ENCODE measurements at regions not wholly inside any gene's neighbourhood (a gene's known extent, or its start where the extent isn't known, plus 50 kb on each side); places are given as distances from the start of the nearest gene placed in this dataset.

DNA sequence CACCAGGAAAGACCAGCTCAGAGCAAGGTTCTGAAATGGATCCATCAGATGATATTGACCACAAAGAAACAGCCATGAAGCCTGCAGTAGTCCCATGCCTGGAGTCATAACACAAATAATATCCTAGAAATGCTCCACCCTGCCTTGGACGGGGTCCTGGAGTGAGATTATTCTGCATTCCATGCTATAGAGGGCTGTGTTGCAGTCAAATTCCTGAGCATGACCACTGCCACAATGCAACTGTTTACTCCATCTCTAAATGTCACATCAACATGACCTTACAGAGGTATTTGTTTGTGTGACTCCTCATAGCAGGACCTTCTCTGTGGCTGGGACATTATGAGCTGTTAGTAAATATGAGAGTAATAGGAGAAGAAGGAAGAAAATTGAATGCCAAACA lies 257.5 kb upstream of the TCF21 start:
- DNase-seq (ENCODE audit: low read depth, low spot score), result no peak

DNA sequence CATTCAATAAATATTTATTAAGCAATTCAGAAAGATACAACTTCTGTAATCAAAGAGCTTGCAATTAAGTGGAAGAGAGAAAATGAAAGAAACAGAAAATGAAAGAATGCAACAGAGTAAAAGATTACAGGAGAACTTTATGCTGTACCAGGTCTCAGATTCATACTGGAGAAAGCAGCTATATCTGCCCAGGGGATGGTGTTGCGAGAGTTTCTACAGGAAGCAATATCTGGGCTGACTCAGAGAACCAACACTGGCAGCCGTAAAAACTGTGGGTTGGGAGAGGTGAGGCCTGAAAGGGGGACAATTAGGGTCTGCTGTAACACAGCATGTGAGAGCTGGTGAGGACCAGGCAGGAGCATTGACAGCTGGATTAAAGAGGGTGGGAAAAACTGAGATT lies 256.7 kb upstream of the TCF21 start:
- no peak for DNase-seq (ENCODE audit: low read depth, low spot score)

DNA sequence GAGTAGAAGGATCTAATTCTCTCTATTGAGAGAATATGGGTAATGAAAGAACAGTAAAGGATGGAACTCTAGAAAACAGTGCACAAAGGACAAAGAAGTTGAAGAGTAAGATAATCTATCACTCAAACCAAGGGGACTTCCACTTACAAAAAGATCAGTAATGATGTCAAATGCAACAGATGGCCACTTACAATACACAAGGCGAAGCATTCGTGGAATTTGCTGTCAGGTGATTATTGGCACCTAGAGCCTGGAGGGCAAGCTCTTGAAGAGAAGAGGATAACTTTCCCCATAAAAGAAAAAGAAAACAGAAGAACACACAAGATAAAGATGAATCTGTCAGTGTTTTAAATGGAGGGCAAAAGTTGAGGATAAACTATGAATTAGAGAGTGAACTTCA lies 256.0 kb upstream of the TCF21 start:
- DNase-seq (ENCODE audit: low read depth, low spot score), result no peak

DNA sequence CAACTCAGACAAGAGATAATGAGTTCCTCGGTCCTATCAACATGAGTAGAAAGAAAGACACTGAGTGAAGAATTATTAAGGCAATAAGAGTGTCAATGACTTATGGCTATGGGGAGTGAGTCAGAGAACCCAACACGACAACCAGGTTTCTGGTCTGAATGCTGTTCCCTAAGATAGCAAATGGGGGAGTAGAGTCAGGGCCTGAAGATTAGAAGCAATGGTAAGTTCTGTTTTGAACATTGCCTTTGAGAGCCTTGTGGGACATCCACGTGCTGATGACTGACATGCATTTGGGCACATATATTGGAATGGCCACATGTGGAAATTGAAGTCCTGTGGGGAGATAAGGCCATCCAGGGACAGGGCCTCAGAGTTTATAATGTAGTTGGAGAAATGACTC lies 254.4 kb upstream of the TCF21 start:
- no peak for DNase-seq (ENCODE audit: low read depth, low spot score)

DNA sequence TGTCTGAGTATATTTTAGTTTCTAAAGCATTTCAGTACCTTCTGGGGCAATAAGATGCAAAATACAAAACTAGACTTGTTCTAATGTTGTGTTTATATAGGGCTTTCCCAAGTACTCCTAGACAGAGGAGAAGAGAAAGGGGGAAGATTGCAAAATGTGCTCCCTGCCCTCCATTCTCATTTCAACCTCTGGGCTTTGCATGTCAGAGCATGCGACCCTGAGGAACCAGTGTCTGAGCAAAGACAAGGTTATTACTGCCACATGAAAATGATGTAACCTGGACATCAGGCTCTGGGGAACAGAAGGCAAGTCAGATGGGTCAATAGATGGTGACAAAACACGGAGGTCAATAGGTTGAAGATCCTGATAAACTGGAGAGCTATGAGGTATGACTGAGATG lies 253.5 kb upstream of the TCF21 start:
- no peak for DNase-seq (ENCODE audit: low read depth, low spot score)

DNA sequence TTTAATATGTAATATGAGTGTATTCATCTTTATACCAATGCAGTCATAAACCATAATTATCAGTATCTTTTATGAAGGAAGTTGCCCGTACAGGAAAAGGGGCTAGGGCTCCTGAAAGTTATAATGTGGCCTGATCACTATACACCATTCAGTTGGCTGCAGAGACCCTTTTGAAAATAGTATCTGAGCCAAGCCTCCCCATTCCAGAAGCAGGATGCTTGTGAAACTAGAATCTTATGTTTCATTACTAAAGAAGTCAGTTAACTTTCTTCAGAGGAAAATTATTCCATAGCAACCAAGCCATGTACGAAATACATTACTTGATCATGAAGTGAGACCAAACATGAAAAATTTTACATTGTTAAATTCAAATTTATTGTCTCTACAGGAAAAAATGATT lies 251.5 kb upstream of the TCF21 start:
- DNase-seq (ENCODE audit: low read depth, low spot score), result no peak

DNA sequence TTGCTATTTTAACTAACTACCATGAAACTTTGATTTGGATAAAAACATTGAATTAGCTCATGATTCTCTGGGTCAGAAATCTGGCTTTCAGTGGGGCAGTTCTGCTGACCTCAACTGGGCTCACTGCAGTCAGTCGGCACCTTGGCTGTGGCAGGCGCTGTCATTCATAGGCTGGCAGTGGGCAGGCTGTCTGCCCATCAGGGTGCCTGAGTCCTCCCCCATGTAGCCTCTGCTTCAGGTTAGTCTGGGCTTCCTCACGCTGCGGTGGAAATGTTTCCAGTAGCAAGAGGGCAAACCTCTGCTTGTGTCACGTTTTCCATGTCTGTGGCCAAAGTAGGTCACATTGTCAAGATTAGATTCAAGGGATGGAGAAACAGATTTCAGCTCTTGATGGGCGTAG lies 251.0 kb upstream of the TCF21 start:
- DNase-seq (ENCODE audit: low read depth, low spot score), result no peak

DNA sequence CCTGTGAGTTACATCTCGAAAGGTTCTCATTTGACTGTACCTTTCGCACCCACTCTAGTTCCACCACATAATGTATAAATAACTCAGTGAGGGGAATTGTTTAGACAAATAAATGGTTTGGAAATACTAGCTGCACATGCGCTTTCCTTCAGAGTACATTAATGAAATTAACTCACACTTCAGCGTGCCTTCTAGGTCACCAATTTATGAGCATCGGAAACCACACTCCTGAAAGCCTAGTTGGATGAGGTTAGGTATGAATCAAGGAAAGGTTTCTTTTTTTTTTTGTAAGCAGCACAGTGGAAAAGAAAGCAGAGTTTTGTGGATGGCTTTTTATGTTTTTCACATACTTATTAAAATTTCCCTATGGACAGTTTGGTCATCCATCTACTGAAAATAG lies 247.8 kb upstream of the TCF21 start:
- no peak for DNase-seq (ENCODE audit: low read depth, low spot score)

DNA sequence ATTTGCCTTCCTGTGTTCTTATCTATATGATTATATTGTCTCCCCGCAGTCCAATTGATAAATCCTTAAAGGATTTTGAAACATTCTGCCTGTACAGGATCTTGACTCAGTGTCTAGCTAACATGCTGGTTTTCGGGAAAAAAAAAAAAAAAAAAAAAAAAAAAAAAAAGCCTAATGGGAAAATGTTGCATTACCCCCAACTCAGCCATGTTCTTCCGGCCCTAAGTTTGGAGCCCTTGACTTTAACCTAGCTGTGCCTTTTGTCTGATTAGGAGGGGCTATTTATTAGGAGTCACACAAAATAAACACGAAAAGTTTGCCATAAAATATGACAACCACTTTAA lies 244.4 kb upstream of the TCF21 start:
- DNase-seq (ENCODE audit: low read depth, low spot score), result no peak

DNA sequence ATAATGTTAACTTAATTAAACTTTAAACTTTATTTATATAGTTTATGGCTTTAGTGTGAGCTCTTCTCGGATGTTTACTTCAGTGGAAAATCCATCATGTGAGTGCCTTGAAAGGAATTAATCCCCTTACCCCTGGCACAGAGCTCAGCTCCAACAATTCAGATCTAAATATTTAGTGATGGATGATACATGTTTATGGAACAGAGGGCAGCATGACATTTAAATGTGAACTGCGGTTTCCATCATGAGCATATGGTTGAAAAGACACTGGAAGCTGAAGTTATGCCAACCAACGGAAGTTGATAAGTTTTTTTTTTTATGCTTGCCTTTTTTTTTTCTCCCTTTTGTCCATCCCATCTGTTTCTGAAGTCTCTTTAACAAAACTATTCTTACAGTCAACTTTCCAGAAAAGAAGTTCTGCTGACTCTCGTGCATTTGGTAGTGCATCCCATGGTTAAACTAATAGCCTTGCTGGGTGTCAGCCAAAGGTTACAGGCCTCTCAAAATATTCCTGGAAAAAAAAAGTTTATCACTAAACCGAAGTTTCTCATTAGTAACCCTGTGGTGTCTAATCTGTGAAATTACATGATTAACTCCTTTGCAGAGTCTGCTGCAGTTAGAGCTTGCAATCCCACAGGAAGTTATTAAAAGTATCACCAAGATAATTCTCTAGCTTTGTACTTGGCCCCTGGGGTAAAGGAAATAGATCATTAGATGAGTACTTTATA lies 243.9 kb upstream of the TCF21 start:
- DNase-seq (ENCODE audit: low read depth, low spot score), result no peak

DNA sequence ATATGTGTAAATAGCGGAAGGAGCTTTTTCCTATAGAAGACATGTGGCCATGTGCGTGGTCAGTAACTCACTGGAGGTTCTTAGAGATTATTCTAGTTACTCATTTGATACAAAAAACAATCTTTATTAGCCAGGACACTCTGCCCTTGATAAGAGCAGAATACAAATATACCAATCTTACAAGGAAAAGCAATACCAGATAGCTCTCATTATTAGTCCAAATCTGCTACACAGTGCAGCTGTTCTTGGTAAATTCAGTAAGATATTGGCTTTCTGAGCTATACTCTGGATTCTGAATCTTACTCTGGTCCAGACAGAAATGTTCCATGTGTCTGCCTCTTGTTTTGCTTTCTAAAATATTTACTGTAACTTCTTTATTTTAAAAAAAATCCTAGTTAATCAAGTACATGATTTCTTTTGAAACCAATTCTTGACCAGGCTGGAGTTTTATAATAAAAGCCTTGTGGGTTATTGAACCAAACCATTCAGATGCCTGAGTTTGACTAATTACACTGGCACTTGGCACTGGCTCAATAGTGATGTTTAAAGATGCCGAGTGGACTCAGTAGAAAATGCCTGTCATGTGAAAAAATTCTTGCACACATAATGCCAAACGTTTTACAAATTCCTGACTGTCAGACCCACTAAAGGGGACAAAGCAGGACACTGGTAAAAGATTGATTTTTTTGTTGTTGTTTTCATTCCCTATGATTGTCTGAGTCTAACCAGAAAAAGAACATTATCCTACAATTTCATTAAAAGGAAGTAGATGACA lies 242.8 kb upstream of the TCF21 start:
- no peak for DNase-seq (ENCODE audit: low read depth, low spot score)

DNA sequence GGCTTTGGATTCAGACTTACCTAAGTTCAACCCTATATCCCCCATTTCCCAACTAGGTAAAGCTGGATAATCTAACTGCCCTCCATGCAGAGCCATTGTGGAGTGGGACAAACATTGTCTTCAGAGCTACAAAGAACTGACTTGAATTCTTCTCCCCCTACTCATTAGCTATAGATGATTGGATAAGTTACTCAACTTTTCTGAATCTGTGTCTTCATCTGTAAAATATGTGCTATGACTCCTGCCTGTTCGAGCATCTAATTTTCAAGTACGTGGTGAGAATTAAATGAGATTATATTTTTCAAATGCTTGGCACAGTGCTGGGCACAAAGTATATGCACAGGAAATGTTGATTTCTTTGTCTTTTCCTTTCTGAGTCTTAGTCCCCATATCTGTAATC lies 240.3 kb upstream of the TCF21 start:
- no peak for DNase-seq (ENCODE audit: low read depth, low spot score)

DNA sequence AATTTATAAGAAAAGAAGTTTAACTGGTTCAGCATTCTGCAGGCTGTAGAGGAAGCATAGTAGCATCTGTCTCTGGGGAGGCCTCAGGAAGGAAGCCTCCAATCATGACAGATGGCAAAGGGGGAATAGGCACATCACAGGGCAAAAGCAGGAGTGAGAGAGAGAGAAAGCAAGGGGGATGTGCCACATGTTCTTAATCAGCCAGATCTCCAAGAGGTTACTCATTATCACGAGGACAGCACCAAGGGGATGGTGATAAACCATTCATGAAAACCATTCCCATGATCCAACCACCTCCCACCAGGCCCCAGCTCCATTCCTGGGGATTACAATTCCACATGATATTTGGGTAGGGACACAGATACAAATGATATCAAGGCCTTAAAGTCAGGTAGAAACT lies 217.5 kb upstream of the TCF21 start:
- DNase-seq (ENCODE audit: low read depth, low spot score), result no peak

DNA sequence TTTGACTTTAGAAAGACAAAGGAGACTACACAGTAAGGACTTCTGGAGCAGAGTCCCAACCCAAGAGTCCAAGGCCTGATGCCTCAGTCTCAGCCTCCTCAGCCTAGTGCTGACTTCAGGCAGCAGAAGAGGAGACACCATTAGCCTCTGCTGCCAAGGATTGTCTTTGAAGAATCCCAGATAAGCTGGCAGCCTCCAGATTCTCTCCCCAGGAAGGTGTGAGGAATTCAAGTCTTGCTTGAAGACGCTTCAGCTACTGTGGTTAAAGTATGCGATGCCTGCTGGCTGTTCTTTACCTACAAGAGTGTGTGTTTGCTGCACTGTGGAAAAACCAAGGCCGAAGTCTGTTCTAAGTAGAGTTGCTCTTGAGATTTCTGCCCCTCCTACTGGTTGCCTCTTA lies 215.9 kb upstream of the TCF21 start:
- DNase-seq (ENCODE audit: low read depth, low spot score), result no peak

DNA sequence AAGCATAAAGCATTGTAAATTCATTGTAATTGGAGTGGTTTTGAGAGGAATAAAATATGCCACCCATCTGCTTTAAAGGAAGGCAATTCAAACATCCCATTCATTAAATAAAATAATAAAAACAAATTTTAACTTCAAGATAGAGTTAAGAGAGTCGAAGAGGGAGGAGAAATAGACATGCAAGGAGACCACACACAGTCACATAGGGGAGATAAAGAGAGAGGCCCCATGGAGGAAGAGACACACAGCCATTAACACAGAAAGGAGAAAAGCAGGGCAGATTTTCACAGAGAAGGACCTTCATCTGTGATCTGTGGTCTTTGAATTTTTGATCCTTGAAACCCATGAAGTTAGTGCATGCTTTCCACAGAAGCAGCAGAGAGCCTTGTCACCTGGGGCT lies 214.3 kb upstream of the TCF21 start:
- DNase-seq (ENCODE audit: low read depth, low spot score), result no peak

DNA sequence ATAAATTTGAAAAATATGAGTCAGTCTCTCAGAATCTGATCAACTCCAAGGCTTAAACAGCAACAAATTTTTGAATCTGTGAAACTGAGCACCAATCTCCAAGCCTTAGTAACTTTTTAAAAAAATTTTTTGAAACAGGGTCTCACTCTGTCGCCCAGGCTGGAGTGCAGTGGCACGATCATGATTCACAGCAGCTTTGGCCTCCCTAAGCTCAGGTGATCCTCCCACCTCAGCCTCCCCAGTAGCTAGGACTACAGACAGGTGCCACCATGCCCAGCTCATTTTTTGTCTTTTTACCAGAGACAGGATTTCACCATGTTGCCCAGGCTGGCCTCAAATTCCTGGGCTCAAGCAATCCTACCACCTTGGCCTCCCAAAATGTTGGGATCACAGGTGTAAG lies 207.9 kb upstream of the TCF21 start:
- no peak for DNase-seq (ENCODE audit: low read depth, low spot score)

DNA sequence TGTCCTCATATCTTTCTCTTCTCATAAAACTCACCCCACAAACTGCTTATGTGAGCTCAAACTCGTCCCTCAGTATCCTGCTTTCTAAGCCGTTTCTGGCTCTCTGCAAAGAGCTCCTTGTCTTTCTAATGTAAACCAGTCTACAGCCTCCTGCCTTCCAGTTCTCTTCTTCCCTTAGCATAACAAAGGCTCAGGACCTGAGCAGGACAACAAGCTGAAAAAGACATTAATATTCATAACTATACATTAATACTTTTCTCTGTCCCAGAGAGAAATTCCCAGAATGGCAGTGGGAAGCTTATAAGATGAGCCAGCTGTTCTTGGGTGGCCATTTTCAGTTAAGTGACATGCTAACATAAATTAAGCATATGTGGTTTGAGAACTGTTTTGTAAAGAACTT lies 207.0 kb upstream of the TCF21 start:
- DNase-seq (ENCODE audit: low read depth, low spot score), result no peak

DNA sequence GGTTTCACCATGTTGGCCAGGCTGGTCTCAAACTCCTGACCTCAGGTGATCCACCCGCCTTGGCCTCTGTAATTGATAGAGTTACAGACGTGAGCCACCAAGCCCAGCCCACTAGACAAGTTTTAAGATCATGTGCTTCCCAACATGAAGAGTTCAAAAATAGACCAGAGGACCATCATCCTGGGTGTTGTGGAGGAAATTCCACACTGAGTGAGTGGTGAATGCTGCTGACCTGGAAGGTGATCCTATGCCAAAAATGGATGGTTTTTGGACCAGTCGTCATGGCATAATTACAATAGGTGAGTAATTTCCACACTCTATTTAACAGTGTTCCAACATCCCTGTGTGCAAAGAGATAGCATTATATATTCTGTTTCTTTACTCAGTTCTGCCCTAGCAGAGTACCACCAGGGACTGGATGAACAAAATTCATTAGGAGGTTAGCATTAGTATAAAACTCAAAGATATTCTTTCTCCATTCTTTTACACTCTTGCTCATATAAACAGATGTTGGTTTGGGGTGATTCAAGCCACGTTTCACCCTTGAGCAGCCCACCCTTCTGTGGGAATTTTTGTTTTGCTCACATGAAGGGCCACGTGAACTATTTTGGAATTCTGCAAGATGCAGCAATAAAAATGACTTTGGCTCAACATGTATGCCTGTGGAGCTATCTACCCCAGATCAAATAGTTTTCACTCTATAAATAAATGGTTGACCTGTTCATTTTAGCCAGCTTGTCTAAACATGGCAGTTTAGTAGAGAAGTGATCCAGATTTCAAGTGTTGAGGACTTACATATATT lies 206.2 kb upstream of the TCF21 start:
- no peak for DNase-seq (ENCODE audit: low read depth, low spot score)

DNA sequence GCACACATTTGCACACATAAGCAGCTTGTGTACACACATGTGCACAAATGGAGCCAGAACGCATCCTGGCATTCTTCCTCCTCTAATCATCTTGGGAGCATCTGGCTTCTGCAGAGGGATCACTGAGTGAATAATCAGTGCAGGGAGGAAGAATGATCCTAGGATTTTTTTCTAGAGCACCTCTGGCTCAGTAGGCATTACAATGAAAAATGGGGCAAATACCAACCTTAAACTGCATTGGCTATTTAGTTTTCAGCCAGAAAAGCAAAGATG lies 205.7 kb upstream of the TCF21 start:
- DNase-seq (ENCODE audit: low read depth, low spot score), result no peak

DNA sequence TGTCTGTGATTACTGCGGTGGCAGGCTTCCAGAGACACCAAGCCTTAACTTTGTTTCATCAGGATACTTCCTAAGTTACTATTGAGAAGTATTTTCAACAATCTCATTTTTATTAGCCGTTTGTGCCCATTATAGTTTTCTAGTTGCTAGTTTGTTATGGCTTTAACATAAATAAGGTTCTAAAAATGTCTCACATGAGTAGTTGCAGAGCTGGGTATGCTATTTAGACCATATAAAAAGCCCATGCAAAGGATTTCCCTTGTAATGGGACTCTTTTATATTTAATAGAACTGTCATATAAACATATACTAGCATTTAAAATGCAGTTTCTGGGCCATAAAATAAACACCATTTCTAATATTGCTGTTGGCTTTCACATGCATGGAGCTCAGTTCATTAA lies 205.3 kb upstream of the TCF21 start:
- no peak for DNase-seq (ENCODE audit: low read depth, low spot score)

DNA sequence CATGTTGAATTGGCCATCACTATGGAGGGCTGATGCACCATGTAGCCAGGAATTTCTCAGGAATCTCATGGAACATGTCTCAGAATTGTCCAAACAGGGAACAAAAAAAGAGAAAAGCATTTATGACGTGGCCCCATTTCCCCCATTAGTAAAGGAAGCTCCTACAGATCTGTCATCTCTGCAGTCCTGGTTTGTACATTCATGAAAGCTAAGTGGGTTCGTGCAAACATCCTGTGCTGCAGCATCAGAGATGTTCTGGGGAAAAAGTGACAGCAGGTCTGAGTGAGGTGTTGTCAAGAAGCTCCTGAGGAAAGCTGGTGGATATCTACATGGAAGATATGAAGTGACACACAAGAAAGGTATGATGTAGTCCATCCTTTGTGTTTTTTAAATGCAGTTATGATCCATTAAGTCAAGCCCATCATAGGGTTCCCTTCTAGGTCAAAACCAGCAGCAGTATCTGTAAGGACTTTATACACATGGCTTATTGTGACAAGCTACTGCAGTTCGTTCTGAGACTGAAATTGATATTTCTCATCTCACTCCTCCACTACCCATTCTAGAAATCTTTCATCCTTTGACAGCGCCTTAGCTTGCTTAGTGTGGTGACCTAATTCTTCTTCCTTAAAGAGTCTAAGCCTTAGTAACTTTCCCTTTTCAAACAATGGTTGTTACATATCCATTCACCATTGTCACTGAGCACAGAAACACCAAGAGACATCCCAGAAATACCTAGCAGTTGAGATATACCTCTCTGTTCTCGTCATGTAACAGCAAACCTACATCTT lies 200.0 kb upstream of the TCF21 start:
- no peak for DNase-seq (ENCODE audit: low read depth, low spot score)

DNA sequence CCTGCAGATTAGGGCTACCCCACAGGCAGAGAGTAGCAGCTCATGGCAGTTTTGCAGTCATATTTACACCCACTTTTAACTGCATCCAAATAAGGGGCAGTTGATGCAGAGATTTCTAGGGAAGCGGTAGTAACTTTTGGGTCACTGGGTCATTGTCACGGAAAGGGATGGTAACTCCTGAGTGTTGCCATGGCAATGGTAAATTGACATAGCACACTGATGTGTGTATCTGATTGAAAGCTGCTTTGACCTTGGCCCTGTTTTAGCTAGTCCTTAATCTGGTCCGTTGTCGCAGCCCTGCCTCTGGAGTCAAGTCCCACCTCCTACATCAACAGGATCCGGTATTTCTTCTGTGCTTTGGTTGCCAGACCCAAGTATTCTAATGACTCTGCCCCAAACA lies 199.1 kb upstream of the TCF21 start:
- no peak for DNase-seq (ENCODE audit: low read depth, low spot score)
